VCaP (cell line): ENCODE measurements at regions not wholly inside any gene's neighbourhood (a gene's known extent, or its start where the extent isn't known, plus 50 kb on each side); places are given as distances from the start of the nearest gene placed in this dataset.

Experiments used
- H3K27ac ChIP-seq: fragments of 450-650 bp; 2 replicates; pipeline ENCODE4 v1.5.1; 2017
- TF ChIP-seq, protein P1 (sequence below): fragments of 450-650 bp; conservative IDR thresholded peaks from 2 replicates; pipeline ENCODE4 v1.5.1; 2017; ENCODE audit warnings: mild to moderate bottlenecking, moderate library complexity

DNA sequence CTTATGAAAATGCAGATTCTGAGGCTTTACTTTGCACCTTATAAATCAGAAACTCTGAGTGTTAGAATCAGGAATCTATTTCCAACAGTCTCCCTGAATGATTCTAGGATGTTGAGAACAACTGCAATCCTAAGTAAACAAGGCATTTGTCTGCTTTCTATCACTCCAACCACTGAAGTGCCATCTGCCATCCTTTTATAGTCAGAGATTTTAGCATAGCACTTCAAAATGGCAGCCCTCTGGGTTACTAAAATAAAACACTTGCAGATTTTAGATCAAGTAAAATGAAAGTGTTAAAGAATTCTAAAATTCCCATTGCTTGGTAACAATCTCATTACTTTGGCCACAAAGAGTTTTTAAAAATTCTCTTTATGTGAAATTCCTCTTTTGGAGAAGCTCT, 258.9 kb downstream of the CD109 start:
- H3K27ac ChIP-seq = no peak overlapping the region
- TF ChIP-seq, protein P1, sequence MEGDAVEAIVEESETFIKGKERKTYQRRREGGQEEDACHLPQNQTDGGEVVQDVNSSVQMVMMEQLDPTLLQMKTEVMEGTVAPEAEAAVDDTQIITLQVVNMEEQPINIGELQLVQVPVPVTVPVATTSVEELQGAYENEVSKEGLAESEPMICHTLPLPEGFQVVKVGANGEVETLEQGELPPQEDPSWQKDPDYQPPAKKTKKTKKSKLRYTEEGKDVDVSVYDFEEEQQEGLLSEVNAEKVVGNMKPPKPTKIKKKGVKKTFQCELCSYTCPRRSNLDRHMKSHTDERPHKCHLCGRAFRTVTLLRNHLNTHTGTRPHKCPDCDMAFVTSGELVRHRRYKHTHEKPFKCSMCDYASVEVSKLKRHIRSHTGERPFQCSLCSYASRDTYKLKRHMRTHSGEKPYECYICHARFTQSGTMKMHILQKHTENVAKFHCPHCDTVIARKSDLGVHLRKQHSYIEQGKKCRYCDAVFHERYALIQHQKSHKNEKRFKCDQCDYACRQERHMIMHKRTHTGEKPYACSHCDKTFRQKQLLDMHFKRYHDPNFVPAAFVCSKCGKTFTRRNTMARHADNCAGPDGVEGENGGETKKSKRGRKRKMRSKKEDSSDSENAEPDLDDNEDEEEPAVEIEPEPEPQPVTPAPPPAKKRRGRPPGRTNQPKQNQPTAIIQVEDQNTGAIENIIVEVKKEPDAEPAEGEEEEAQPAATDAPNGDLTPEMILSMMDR = no peak

DNA sequence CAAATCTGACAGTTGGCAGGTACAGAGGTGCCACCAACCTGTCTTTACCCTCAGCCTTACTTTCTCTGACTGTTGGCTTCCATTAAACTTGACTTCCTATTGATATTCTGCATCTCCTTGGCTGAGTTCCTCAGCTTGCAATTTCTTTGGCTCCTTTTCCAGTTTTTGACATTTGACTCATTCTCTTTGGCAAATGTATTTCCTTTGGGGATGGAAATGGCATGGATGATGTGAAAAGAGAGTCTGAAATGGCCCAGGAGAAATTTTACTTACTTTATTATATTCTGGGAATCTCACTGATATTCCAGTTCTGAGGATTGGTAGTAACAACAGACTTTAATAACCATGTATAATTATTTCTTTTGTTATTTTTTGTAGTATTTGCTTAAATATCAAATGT, 255.2 kb downstream of the CD109 start:
- TF ChIP-seq, protein P1 = no peak
- no peak overlapping the region for H3K27ac ChIP-seq

DNA sequence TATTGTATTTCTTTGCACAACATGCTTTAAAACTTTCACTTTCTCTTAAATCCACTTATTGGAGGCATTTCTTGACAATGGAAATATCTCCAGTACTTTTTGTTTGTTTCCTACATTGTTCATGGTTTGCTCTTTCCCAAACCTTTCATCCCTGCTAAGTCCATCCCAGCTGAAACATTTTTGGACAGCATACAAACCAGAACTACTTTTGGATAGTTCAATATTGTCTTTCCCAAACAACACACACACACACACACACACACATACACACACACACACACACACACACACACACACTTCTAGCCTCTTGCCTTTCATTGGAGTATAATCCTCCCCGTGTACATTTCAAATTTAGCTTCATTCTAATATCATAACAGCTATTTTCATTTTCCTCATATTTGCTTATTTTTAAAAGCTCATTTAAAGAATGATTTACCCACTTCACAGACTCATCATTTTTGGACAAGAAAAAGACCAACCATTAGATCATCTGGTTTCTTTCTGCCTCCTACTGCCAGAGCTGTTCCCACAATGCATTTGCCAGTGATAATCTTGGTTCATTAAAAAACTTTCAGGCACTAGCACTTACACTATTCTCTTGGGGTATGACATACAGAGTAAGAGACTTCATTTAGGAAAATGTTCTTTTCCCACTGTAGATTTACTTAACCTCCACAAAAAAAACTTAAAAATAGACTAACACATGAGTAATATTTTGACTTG, 248.1 kb downstream of the CD109 start:
- TF ChIP-seq, protein P1 = no peak
- H3K27ac ChIP-seq = no peak overlapping the region

DNA sequence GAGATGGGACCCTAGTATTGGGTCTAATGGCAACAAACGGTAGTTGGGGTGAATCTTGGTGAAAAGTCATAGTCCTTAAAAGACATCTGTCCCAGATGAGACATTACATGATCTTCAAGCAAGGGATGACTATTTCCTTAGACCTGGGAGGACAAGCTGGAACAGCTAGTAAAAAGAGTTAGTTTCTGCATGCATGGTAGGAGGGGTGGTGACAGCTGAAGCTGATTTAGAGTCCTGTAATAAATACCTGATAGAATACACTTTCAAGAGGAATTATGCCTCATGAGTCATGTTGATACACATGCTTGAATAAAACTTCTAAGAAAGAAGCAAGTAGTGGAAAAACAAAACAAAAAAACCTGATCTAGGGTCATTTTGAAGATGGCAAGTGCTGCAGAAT, 247.4 kb downstream of the CD109 start:
- TF ChIP-seq, protein P1 = no peak
- no peak overlapping the region for H3K27ac ChIP-seq

DNA sequence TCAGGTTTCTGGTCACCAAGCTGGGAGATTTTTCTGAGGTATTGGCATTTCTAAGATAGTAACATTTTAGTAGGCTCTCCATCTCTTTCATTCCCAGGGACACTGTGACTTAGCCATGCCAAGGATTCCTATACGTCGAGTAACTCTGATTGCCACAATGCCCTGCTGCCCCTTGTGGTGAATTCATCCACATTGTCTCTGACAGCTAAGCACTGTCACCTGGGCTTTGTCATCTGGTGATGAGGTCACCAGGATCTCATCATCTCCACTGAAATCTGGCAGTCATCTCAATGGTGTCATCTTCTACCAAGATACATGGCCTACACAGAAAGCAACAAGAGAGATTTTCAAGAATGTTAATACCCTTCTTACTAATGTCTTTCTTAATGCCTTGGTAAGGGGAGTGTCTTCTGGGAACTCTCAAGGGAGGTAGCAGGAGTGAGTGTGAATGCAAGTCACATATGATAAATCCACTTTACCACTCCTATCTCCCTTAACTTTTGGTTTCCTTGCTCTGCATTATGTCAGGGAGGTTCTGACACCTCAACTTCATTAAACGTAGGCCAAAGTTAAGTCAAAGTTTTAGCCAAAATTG, 246.7 kb downstream of the CD109 start:
- no peak overlapping the region for H3K27ac ChIP-seq
- TF ChIP-seq, protein P1 = peak; percentile 19

DNA sequence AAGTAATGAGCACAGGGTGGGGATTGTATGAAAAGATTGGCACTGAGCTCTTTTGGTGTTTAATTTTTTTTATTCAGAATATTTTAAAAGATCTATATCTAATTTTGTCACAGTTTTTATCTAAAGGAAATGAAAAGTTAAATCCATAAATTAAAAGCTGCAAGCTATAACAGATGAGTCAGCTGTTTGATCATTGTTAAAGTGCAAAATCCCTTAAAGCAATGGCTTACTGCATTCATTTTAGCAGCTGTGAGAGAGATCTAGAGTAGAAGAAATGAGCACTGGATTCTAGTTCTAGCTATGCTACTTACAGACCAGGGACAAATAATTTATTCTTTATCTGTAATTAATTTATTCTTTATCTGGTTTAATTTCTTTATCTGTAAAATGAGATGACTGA, 245.9 kb downstream of the CD109 start:
- H3K27ac ChIP-seq = no peak overlapping the region
- TF ChIP-seq, protein P1 = no peak

DNA sequence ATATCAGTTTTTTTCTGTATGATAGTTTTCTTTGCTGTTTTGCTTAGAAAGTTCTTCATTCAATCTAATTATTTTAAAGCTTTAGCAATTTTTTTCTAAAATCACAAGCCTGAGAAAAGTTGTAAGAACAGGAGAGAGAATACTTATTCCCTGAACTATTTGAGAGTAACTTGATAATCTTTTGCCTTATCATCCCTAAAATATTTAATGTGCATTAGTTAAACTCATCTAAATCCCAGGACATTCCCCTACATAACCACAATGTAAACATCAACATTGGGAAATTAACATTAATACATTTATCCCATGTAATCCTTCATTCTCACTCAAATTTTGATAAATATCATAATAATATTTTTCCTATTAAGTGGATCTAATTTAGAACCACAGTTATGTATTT, 241.8 kb downstream of the CD109 start:
- TF ChIP-seq, protein P1 = no peak
- H3K27ac ChIP-seq = no peak overlapping the region
